Activated CD8-positive, alpha-beta memory T cell treated with anti-CD3 and anti-CD28 coated beads, Interleukin-2, amount 50 U/mL, for 24 hours (primary cell): ENCODE measurements at regions not wholly inside any gene's neighbourhood (a gene's known extent, or its start where the extent isn't known, plus 50 kb on each side); places are given as distances from the start of the nearest gene placed in this dataset.
"Not testable (repeated sequence)": the region's sequence is repeated elsewhere in the genome, so short reads cannot be mapped to it uniquely, and the experiment has no call there.

Source experiments
- DNase-seq: peaks from one replicate; pipeline ENCODE4 v3.0.0-alpha.2; 2020; ENCODE audit errors: extremely low read depth

- DNase-seq: no peak
Observed at GRCh38 chr20:53668992-53669391, 75.4 kb upstream of the ZNF217 start.

- no peak for DNase-seq
Observed at GRCh38 chr20:53666144-53666543, 72.5 kb upstream of the ZNF217 start.

GRCh38 chr20:53664121-53664520 lies 70.5 kb upstream of the ZNF217 start:
- no peak for DNase-seq

- DNase-seq: not testable (repeated sequence)
Observed at GRCh38 chr20:53663521-53663920, 69.9 kb upstream of the ZNF217 start.

DNA sequence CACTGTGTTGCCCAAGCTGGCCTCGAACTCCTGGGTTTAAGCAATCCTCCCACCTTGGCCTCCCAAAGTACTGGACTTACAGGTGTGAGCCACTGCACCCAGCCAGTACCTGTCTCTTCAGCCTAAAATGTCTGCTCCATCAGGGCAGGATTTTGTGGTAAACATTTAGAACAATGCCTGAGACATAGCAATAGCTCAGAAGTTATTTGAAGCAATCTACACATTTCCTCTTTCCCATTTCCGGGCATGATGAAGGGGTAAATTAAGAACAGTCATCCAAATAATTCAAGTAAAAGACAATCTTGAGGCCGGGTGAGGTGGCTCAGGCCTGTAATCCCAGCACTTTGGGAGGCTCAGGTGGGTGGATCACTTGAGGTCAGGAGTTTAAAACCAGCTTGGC lies 69.0 kb upstream of the ZNF217 start:
- no peak for DNase-seq

DNA sequence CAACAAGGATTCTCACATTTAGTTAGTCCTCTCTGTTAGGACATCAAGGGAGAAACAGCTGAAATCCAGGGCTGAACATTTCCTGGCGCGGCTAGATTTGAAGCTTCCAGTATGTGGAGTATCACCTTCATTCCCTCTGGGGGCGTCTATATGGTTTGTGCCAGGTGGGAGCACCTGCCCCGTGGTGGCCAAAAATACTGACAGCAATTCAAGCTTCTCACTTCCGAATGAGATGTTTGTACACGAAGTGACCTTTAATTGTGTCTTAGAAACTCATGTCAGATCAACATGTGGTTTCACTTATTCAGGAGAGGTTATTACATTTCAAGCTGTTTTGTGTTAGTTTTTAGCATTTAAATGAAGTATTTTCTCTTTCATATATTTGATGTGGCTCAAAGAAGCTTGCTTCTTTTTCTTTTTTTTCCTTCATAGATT lies 67.3 kb upstream of the ZNF217 start:
- no peak for DNase-seq

GRCh38 chr20:53660078-53660909 lies 66.7 kb upstream of the ZNF217 start:
- no peak for DNase-seq

DNA sequence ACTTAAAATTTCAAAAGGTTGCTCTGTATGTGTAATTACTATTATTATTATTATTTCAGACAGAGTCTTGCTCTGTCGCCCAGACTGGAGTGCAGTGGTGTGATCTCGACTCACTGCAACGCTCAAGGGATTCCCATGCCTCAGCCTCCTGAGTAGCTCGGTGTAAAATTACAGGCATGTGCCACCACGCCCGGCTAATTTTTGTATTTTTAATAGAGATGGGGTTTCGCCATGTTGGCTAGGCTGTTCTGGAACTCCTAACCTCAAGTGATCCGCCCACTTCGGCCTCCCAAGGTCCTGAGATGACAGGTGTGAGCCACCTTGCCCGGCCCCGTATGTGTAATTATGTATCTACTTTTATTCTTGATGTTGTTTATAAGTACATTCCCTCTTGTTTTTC lies 65.3 kb upstream of the ZNF217 start:
- DNase-seq: no peak

GRCh38 chr20:53658322-53658721 lies 64.7 kb upstream of the ZNF217 start:
- no peak for DNase-seq

DNA sequence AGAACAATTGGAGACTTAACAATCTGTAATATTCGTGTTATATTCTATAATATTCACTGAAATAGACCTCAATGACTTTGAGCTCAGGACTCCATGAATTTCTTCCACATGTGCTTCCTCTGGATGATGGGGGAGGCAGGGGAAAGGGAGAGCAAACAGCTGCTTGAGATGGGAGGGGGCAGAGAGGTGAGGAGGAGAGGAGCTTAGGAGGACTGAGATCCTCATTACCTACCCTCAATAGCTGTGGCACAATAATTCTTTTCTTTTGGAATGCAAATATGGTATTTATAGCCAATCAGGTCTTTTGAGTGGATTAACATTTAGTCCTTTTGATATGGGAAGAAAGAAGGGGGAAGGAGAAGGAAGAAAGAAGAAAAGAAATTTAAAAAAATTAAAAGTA lies 64.1 kb upstream of the ZNF217 start:
- no peak for DNase-seq

DNA sequence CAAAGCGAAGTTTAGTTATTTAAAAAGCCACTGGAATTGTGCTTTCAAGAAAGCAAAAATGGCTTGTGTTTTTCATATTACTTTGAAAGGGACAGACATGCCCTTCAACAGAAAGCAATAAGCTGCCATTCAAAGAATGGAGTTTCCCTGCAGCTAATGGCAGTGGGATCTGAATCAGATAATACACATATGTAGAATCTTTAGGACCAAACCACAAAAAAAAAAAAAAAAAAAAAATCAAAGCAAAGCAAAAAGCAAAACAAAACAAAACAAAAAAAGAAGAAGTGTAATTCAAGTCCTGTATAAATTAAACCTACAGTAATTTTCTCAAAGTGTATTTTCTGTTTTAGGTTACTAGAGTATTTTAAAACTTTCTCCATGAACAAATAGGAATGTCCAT lies 63.6 kb upstream of the ZNF217 start:
- DNase-seq: no peak

DNA sequence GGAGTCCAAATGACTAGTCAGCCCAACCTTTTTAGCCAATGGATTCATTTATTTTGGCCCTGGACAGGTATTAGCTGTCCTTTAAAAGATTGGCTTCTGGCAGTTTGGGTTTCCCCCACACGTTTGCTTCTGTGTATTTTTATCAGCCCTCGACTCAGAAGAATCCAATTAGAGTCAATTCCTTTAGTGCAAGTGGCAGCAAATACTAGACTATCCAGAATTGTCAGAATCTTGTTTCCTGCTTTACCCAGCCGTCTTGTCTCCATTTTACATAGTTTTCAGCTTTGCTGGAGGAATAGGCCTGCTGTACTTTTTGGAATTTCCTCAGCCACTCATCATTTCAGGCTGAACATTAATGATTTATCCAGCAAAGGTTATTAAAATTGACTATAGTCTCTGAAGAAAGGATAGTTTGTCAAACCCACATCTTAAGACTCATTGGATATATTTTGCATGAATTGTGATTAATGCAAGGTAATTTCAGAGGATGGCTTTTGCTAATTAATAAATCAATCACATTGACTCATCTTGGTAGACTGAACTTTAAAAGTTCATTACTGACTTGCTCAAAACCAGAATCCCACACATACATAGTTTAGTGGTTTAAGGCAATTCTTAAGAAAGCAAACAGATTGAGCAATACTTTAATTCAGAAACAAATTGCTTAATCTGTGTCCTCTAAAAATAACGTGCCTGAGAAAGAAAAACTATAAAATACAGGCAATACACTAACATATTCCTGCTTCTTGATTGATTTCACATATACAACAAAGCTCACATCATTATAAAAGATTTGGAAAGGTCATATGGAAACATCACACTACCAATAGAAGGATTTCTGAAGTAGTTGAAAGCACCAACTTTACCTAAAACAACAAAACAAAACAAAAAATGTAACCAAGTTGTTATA lies 62.9 kb upstream of the ZNF217 start:
- no peak for DNase-seq

DNA sequence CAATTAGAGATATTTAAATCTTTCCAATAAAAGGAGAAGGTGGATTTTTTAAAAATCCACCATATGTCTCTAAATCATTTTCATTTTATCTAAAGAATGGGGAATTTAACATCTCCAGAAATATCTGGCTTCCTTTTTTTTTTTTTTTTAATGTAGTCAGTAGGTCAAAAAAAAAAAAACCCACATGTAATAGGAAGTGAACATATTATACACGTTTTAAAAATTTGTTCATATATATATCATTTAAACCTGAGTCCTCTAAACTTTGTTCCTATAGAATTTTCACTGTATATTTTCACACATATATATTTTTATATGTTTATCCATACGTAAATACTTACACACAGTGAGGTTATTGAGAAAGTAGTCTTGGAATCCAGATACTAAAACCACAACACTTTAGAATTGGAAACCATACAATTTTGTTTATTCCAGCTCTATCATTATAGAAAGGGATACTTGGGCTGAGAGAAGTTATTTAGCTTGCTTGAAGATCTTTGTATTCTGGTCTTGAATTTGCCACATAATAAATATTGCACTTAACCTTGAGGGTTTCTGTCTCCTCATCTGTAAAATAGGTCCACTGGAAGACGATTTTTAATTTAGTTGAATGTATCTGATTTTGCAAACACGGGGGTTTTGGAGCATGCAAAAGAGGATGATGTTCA lies 62.1 kb upstream of the ZNF217 start:
- no peak for DNase-seq

- no peak for DNase-seq
Observed at GRCh38 chr20:53654932-53655624, 61.4 kb upstream of the ZNF217 start.

DNA sequence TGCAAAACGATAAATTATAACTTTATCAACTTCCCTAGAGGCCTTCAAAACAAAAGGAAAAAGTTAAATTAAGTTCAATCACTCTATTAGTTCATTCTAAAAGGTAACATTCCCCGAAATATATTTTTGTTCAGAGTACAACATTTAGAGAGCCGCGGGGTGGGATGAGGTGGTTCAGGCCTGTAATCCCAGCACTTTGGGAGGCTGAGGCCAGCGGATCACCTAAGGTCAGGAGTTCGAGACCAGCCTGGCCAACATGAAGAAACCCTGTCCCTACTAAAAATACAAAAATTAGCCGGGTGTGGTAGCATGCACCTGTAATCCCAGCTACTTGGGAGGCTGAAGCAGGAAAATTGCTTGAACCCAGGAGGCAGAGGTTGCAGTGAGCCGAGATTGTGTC lies 60.9 kb upstream of the ZNF217 start:
- not testable (repeated sequence) for DNase-seq

DNA sequence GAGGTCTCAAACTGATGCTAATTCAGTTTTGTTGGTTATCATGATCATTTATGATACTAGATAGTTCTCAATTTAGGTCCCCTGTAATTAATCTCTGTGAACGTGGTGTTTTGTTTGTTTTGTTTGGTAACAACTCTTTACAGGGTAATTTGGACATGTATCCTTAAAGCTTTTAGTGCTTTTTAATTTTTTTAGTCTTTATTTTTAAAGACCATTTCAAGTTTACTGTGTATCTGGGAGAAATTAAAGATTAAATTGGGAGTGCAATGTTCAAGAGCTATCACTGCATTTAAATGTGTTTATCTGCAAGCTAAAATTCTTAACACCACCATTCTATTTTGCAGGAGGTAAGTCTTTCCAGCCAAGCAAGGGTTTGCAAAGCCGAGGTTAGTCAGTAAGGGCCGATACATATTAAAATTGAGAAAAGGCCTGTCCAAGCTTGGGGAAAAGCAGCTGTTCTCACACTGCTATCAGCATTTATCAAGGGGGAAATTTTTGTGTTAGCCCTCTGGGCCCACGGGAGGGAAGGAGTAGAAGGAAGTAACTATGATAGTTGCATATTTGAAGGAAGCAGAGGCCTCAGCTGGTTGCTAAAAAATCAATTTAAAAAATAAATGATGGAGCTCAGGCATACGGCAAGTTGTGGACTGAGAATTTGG lies 59.3 kb upstream of the ZNF217 start:
- no peak for DNase-seq

- DNase-seq: no peak
Observed at GRCh38 chr20:53652090-53652858, 58.6 kb upstream of the ZNF217 start.

GRCh38 chr20:53649493-53649892 lies 55.9 kb upstream of the ZNF217 start:
- DNase-seq: not testable (repeated sequence)

DNA sequence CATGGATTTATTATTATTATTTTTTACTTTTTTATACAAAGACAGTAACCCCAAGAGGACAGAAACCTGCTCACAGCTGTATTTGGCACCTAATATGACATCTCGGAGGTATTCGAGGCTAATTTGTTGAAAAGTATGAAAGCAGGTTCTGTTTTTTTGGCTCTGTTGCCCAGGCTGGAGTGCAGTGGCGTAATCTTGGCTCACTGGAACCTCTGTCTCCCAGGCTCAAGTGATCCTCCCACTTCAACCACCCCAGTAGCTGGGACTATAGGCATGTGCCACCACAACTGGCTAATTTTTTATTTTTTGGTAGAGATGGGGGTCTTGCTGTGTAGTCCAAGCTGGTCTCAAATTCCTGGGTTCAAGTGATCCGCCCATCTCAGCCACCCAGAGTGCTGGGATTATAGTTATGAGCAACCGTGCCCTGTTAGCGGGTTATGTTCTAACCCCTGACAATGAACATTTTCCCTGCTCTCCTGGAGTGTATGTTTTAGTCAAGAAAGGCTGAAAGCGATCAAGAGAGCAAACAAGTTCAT lies 53.7 kb upstream of the ZNF217 start:
- DNase-seq: no peak

DNA sequence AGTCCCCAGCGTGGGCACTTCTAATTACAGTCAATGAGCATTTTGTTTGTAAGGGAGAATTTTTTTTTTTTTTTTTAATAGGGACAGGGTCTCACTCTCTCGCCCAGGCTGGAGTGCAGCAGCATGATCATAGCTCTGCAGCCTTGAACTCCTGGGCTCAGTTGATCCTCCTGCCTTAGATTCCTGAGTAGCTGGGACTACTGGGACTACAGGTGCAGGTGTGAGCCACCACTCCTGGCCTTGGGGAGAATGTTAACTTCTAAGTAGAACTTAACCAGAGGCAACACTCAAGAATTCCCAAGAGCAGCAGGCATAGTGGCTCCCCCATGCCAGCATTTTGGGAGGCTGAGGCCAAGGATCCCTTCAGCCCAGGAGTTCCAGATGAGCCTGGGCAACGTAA lies 52.9 kb upstream of the ZNF217 start:
- DNase-seq: no peak
